H1 (cell line): ENCODE measurements at regions not wholly inside any gene's neighbourhood (a gene's known extent, or its start where the extent isn't known, plus 50 kb on each side); places are given as distances from the start of the nearest gene placed in this dataset.

Source experiments
- CTCF ChIA-PET: fragments of 300-600 bp; sonication (Branson Sonifier 250); formaldehyde crosslinking; loops from one replicate; lab custom pipeline; 2021; ENCODE audit not compliant: partially characterized antibody; lab: Charles Lee
- POLR2A ChIA-PET: fragments of 300-600 bp; sonication (Branson Sonifier 250); formaldehyde crosslinking; loops from one replicate; lab custom pipeline; 2021; ENCODE audit warnings: inconsistent platforms; ENCODE audit not compliant: partially characterized antibody; lab: Charles Lee
- DNase-seq, 2 experiments: peaks; one replicate each; pipeline versions ENCODE4 v3.0.0 to v3.0.0-alpha.2; 2010 to 2022; ENCODE audit warnings: low spot score in 2 of 2, low read depth in 1 of 2, mixed read lengths in 1 of 2
- FAIRE-seq: peaks from 2 replicates; lab custom pipeline; 2011; peaks lifted over from hg19 to GRCh38; lab: Jason Lieb, UNC
- H2AFZ ChIP-seq: 2 replicates; pipeline ENCODE4 v1.8.1; 2012; ENCODE audit warnings: low read length, inconsistent platforms
- H2AK5ac ChIP-seq: 2 replicates; pipeline ENCODE4 v1.6.1; 2013; ENCODE audit warnings: low read depth, low read length
- H2BK120ac ChIP-seq: replicated peaks from 2 replicates; pipeline ENCODE3; 2013; ENCODE audit warnings: low read depth, low read length, inconsistent platforms
- H2BK12ac ChIP-seq: 2 replicates; pipeline ENCODE4 v1.6.1; 2013; ENCODE audit warnings: low read depth, low read length
- H2BK15ac ChIP-seq: 2 replicates; pipeline ENCODE4 v1.6.1; 2013; ENCODE audit warnings: low read length
- H2BK20ac ChIP-seq: 2 replicates; pipeline ENCODE4 v1.6.1; 2013; ENCODE audit warnings: low read length
- H2BK5ac ChIP-seq: 2 replicates; pipeline ENCODE4 v1.6.1; 2013; ENCODE audit warnings: low read depth, low read length
- H3K14ac ChIP-seq: 2 replicates; pipeline ENCODE4 v1.6.1; 2013; ENCODE audit warnings: inconsistent platforms; ENCODE audit not compliant: insufficient read length
- H3K18ac ChIP-seq: 2 replicates; pipeline ENCODE4 v1.6.1; 2013; ENCODE audit warnings: low read length; ENCODE audit errors: extremely low read depth
- H3K23ac ChIP-seq: 2 replicates; pipeline ENCODE4 v1.6.1; 2013; ENCODE audit warnings: inconsistent platforms; ENCODE audit not compliant: insufficient read length
- H3K23me2 ChIP-seq: 2 replicates; pipeline ENCODE4 v1.6.1; 2013; ENCODE audit warnings: low read depth, low read length
- H3K27ac ChIP-seq: 2 replicates; pipeline ENCODE4 v1.6.1; 2011; ENCODE audit warnings: low read depth, low read length, inconsistent platforms
- H3K27me3 ChIP-seq, 4 experiments: replicated peaks in 1 of 4; 1 replicate in 1 of 4; 2 replicates in 3 of 4; pipeline versions ENCODE4 v1.6.1 to v1.8.1; 2011 to 2013; ENCODE audit warnings: low read length in 3 of 4, mild to moderate bottlenecking in 3 of 4, inconsistent platforms in 2 of 4, mixed read lengths in 2 of 4, moderate library complexity in 1 of 4; ENCODE audit not compliant: control insufficient read depth in 3 of 4, insufficient read depth in 3 of 4; ENCODE audit errors: extremely low read depth in 1 of 4
- H3K36me3 ChIP-seq, 4 experiments: 2 replicates each; pipeline versions ENCODE4 v1.6.1 to v1.8.1; 2011 to 2013; ENCODE audit warnings: mild to moderate bottlenecking in 4 of 4, low read length in 3 of 4, moderate library complexity in 2 of 4, control low read depth in 1 of 4, inconsistent platforms in 1 of 4; ENCODE audit not compliant: insufficient read depth in 4 of 4, control insufficient read depth in 2 of 4
- H3K4ac ChIP-seq: replicated peaks from 2 replicates; pipeline ENCODE3; 2013; ENCODE audit warnings: low read length, low read depth, mixed read lengths, inconsistent platforms; ENCODE audit not compliant: insufficient read length
- H3K4me1 ChIP-seq, 4 experiments: replicated peaks in 1 of 4; 1 replicate in 1 of 4; 2 replicates in 3 of 4; pipeline versions ENCODE4 v1.6.1 to v1.8.1; 2011 to 2013; ENCODE audit warnings: low read length in 3 of 4, inconsistent platforms in 2 of 4, mixed read lengths in 1 of 4; ENCODE audit not compliant: insufficient read depth in 4 of 4, control insufficient read depth in 3 of 4
- H3K4me2 ChIP-seq, 2 experiments: 2 replicates each; pipeline versions ENCODE4 v1.6.1 to v1.8.1; 2011 to 2013; ENCODE audit warnings: low read depth in 2 of 2, low read length in 2 of 2, control low read depth in 1 of 2, inconsistent platforms in 1 of 2, mild to moderate bottlenecking in 1 of 2; ENCODE audit not compliant: insufficient read depth in 1 of 2
- H3K4me3 ChIP-seq, 4 experiments: fragments of 200-600, 300-600 bp in 1 of 4; sonication (generic), shearing (Covaris generic), sonication (Bioruptor Twin) in 1 of 4; 2 replicates each; pipeline versions ENCODE4 v1.5.1 to v1.8.1; 2011 to 2016; ENCODE audit warnings: low read length in 4 of 4, low read depth in 3 of 4, control low read depth in 2 of 4, inconsistent platforms in 2 of 4, mild to moderate bottlenecking in 2 of 4, mixed read lengths in 1 of 4, moderate library complexity in 1 of 4; ENCODE audit not compliant: insufficient read depth in 2 of 4; ENCODE audit errors: extremely low read depth in 1 of 4
- H3K56ac ChIP-seq: replicated peaks from 2 replicates; pipeline ENCODE3; 2013; ENCODE audit warnings: low read depth, mild to moderate bottlenecking, mixed read lengths, low read length, inconsistent platforms; ENCODE audit not compliant: insufficient read length
- H3K79me1 ChIP-seq: 2 replicates; pipeline ENCODE4 v1.6.1; 2013; ENCODE audit warnings: low read depth, low read length, control low read depth
- H3K79me2 ChIP-seq, 2 experiments: 2 replicates each; pipeline versions ENCODE4 v1.6.1 to v1.8.1; 2012 to 2013; ENCODE audit warnings: low read length in 2 of 2, mild to moderate bottlenecking in 2 of 2, inconsistent platforms in 1 of 2; ENCODE audit not compliant: insufficient read depth in 2 of 2, control insufficient read depth in 1 of 2
- H3K9ac ChIP-seq, 4 experiments: replicated peaks in 1 of 4; 1 replicate in 1 of 4; 2 replicates in 3 of 4; pipeline versions ENCODE4 v1.6.1 to v1.8.1; 2011 to 2013; ENCODE audit warnings: low read depth in 3 of 4, low read length in 3 of 4, control low read depth in 2 of 4, mild to moderate bottlenecking in 2 of 4, moderate library complexity in 2 of 4, inconsistent platforms in 1 of 4; ENCODE audit errors: extremely low read depth in 1 of 4
- H3K9me3 ChIP-seq, 2 experiments: 2 replicates each; pipeline versions ENCODE4 v1.6.1 to v1.8.1; 2012 to 2013; ENCODE audit warnings: mild to moderate bottlenecking in 2 of 2, moderate library complexity in 2 of 2, control low read depth in 1 of 2, inconsistent platforms in 1 of 2, low read depth in 1 of 2, low read length in 1 of 2, mixed read lengths in 1 of 2; ENCODE audit not compliant: insufficient read depth in 2 of 2
- H4K20me1 ChIP-seq, 2 experiments: replicated peaks in 1 of 2; 2 replicates each; pipeline versions ENCODE3 to v1.8.1; 2011 to 2013; ENCODE audit warnings: inconsistent platforms in 2 of 2, low read length in 2 of 2, mild to moderate bottlenecking in 1 of 2; ENCODE audit not compliant: insufficient read depth in 2 of 2, control insufficient read depth in 1 of 2
- H4K5ac ChIP-seq: 2 replicates; pipeline ENCODE4 v1.6.1; 2013; ENCODE audit warnings: low read length, low read depth, mixed read lengths, inconsistent platforms; ENCODE audit not compliant: insufficient read length
- H4K8ac ChIP-seq: 2 replicates; pipeline ENCODE4 v1.8.0; 2013; ENCODE audit warnings: mild to moderate bottlenecking, moderate library complexity, low read length, inconsistent platforms; ENCODE audit not compliant: insufficient read depth; ENCODE audit errors: extremely low read depth
- H4K91ac ChIP-seq: replicated peaks from 2 replicates; pipeline ENCODE3; 2013; ENCODE audit warnings: low read length, mixed read lengths, inconsistent platforms; ENCODE audit not compliant: insufficient read length
- FOSL1 ChIP-seq: IDR thresholded peaks from 2 replicates; pipeline ENCODE4 v1.6.1; 2011; ENCODE audit warnings: mild to moderate bottlenecking, low read depth, low read length, moderate library complexity; ENCODE audit not compliant: insufficient read depth
- GTF2F1 ChIP-seq: IDR thresholded peaks from 2 replicates; pipeline ENCODE4 v1.6.1; 2012; ENCODE audit warnings: low read depth, low read length, improper control_type of control experiment, borderline replicate concordance
- HDAC2 ChIP-seq, 2 experiments: fragments of 300-600 bp in 1 of 2; sonication (generic) in 1 of 2; IDR thresholded peaks; 2 replicates each; pipeline ENCODE4 v1.6.1; 2011 to 2012; ENCODE audit warnings: low read depth in 2 of 2, low read length in 2 of 2, mild to moderate bottlenecking in 2 of 2, moderate library complexity in 2 of 2, borderline replicate concordance in 1 of 2, inconsistent platforms in 1 of 2
- HDAC6 ChIP-seq: IDR thresholded peaks from one replicate; pipeline ENCODE4 v1.7.1; 2012; ENCODE audit warnings: low read depth, mild to moderate bottlenecking, inconsistent platforms, low read length, moderate library complexity
- JUND ChIP-seq: IDR thresholded peaks from 2 replicates; pipeline ENCODE4 v1.6.1; 2011; ENCODE audit warnings: mild to moderate bottlenecking, improper control_type of control experiment, low read length
- KDM1A ChIP-seq: fragments of 200-600, 300-600 bp; sonication (generic); IDR thresholded peaks from 2 replicates; pipeline ENCODE4 v1.7.1; 2016; ENCODE audit warnings: mild to moderate bottlenecking, low read length, borderline replicate concordance
- SAP30 ChIP-seq: fragments of 300-600 bp; sonication (generic); IDR thresholded peaks from 2 replicates; pipeline ENCODE4 v1.7.1; 2012; ENCODE audit warnings: low read length, moderate library complexity, mild to moderate bottlenecking, inconsistent platforms; ENCODE audit not compliant: insufficient read depth, insufficient replicate concordance
- SP2 ChIP-seq: IDR thresholded peaks from 2 replicates; pipeline ENCODE4 v1.6.1; 2012; ENCODE audit warnings: mild to moderate bottlenecking, low read length, inconsistent platforms
- TF ChIP-seq, protein P1 (sequence below), 3 experiments: IDR thresholded peaks; 1 replicate in 2 of 3; 2 replicates in 1 of 3; pipeline versions ENCODE4 v1.5.1 to v1.6.1; 2011; ENCODE audit warnings: low read length in 3 of 3, mild to moderate bottlenecking in 3 of 3, inconsistent platforms in 2 of 3, low read depth in 1 of 3, moderate library complexity in 1 of 3; ENCODE audit not compliant: insufficient read depth in 1 of 3; ENCODE audit errors: control extremely low read depth in 1 of 3

DNA sequence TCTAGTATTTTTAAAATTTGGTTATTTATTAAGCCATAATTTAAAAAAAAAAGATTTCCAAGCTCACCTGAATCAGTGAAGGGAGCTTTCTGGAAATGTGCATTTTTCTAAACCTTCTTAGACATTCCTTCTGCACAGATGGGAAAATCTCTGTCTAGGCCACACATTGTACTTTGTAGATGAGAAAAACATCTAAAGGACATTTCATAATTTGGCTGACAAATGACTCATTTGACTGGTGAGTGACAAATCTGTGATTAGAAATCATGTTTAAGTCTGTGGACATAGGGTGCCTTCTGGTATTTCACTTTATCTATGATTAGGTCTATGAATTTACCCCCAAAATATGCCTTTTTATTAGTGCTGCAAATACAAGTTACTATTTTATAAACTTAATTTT, 1044.9 kb upstream of the FLRT2 start:
- POLR2A ChIA-PET = no interaction called here
- Histone ChIP-seq H4K5ac (no peak overlapping the region), H3K56ac (no peak overlapping the region), H3K9me3 (no peaks in the 10 kb centered on the region), H3K14ac (no peak overlapping the region), H3K18ac (no peak overlapping the region), H3K27me3 (no peaks in the 10 kb centered on the region), H3K4me1 (peaks cover 0 to 3% (median 2%) of the 10 kb centered on the region in 4 experiments; a peak in 2 of 7 replicates), H3K9ac (no peak overlapping the region), H3K23ac (no peak overlapping the region), H3K4ac (no peak overlapping the region), H3K79me1 (no peaks in the 10 kb centered on the region), H2BK12ac (no peak overlapping the region), H3K4me2 (no peak overlapping the region), H2BK120ac (no peak overlapping the region), H2BK20ac (no peak overlapping the region), H3K23me2 (no peaks in the 10 kb centered on the region), H3K79me2 (no peaks in the 10 kb centered on the region), H2AK5ac (no peak overlapping the region), H4K20me1 (no peaks in the 10 kb centered on the region), H2BK15ac (no peak overlapping the region), H3K36me3 (no peaks in the 10 kb centered on the region), H4K8ac (no peak overlapping the region), H3K4me3 (no peak overlapping the region), H3K27ac (no peak overlapping the region), H2AFZ (no peak overlapping the region), H2BK5ac (no peak overlapping the region), H4K91ac (no peak overlapping the region)
- CTCF ChIA-PET = no interaction called here
- DNase-seq (no peak), FAIRE-seq (no peak)
- no peak for TF ChIP-seq SP2
- no peak for TF ChIP-seq KDM1A
- no peak for TF ChIP-seq HDAC2 (IDR thresholded peaks at IDR 0.05; ENCODE audit: borderline replicate concordance in 1 of 2, low read depth in 2 of 2, low read length in 2 of 2)
- TF ChIP-seq, protein P1, sequence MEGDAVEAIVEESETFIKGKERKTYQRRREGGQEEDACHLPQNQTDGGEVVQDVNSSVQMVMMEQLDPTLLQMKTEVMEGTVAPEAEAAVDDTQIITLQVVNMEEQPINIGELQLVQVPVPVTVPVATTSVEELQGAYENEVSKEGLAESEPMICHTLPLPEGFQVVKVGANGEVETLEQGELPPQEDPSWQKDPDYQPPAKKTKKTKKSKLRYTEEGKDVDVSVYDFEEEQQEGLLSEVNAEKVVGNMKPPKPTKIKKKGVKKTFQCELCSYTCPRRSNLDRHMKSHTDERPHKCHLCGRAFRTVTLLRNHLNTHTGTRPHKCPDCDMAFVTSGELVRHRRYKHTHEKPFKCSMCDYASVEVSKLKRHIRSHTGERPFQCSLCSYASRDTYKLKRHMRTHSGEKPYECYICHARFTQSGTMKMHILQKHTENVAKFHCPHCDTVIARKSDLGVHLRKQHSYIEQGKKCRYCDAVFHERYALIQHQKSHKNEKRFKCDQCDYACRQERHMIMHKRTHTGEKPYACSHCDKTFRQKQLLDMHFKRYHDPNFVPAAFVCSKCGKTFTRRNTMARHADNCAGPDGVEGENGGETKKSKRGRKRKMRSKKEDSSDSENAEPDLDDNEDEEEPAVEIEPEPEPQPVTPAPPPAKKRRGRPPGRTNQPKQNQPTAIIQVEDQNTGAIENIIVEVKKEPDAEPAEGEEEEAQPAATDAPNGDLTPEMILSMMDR (IDR thresholded peaks at IDR 0.05; ENCODE audit: control extremely low read depth in 1 of 3, insufficient read depth in 1 of 3, low read depth in 1 of 3, low read length in 3 of 3) = no peak
- no peak for TF ChIP-seq HDAC6
- TF ChIP-seq GTF2F1 = no peak
- no peak for TF ChIP-seq FOSL1
- TF ChIP-seq SAP30 = no peak
- no peak for TF ChIP-seq JUND
